CD4-positive, alpha-beta T cell (primary cell): ENCODE measurements at regions not wholly inside any gene's neighbourhood (a gene's known extent, or its start where the extent isn't known, plus 50 kb on each side); places are given as distances from the start of the nearest gene placed in this dataset.

Source experiments
- ATAC-seq: fragments of 200-7000 bp; cut with Tn5 transposase; one replicate; pipeline ENCODE4 v1.10.0; 2022; ENCODE audit warnings: mild to moderate bottlenecking; ENCODE audit not compliant: poor library complexity
- CTCF ChIA-PET: fragments of 350-600 bp; sonication (Branson Sonifier 250); formaldehyde crosslinking; loops from one replicate; lab custom pipeline; 2021; ENCODE audit warnings: antibody characterized with exemption, inconsistent platforms; lab: Charles Lee
- POLR2A ChIA-PET: fragments of 350-600 bp; sonication (Branson Sonifier 250); formaldehyde crosslinking; loops from one replicate; lab custom pipeline; 2021; ENCODE audit warnings: antibody characterized with exemption, inconsistent platforms; lab: Charles Lee
- DNase-seq, 14 experiments: peaks; one replicate each; pipeline ENCODE4 v3.0.0-alpha.2; 2013 to 2020; ENCODE audit warnings: mixed read lengths in 2 of 14
- H3K27ac ChIP-seq, 2 donors: one replicate each; pipeline versions ENCODE4 v1.5.1 to v1.7.0; 2013; ENCODE audit warnings: low read length in 2 of 2, low read depth in 1 of 2, mild to moderate bottlenecking in 1 of 2
- H3K27me3 ChIP-seq, 2 experiments: 1 replicate in 1 of 2; 2 replicates in 1 of 2; pipeline versions ENCODE4 v1.6.1 to v1.7.0; 2013; ENCODE audit warnings: low read length in 2 of 2, control low read depth in 1 of 2, mild to moderate bottlenecking in 1 of 2, moderate library complexity in 1 of 2; ENCODE audit not compliant: insufficient read depth in 2 of 2, control insufficient read depth in 1 of 2
- H3K36me3 ChIP-seq: one replicate; pipeline ENCODE4 v1.6.1; 2013; ENCODE audit warnings: low read length, control low read depth; ENCODE audit not compliant: insufficient read depth
- H3K4me1 ChIP-seq: one replicate; pipeline ENCODE4 v1.6.1; 2013; ENCODE audit warnings: low read length, control low read depth; ENCODE audit not compliant: insufficient read depth
- H3K4me3 ChIP-seq: one replicate; pipeline ENCODE4 v1.5.1; 2013; ENCODE audit warnings: mild to moderate bottlenecking, low read length, moderate library complexity
- H3K9me3 ChIP-seq, 2 experiments: 1 replicate in 1 of 2; 2 replicates in 1 of 2; pipeline versions ENCODE4 v1.6.1 to v1.7.0; 2013; ENCODE audit warnings: low read length in 2 of 2, mild to moderate bottlenecking in 2 of 2, control low read depth in 1 of 2, moderate library complexity in 1 of 2; ENCODE audit not compliant: control insufficient read depth in 1 of 2, insufficient read depth in 1 of 2
- H3K27ac Mint-ChIP-seq: one replicate; pipeline ENCODE4 v1.8.0; 2020; ENCODE audit warnings: mixed read lengths
- H3K27me3 Mint-ChIP-seq: one replicate; pipeline ENCODE4 v1.8.0; 2021; ENCODE audit warnings: mixed read lengths
- H3K36me3 Mint-ChIP-seq: one replicate; pipeline ENCODE4 v1.8.0; 2021; ENCODE audit warnings: low read depth, mixed read lengths
- H3K4me1 Mint-ChIP-seq: one replicate; pipeline ENCODE4 v1.8.0; 2021; ENCODE audit warnings: low read depth, mixed read lengths
- H3K4me3 Mint-ChIP-seq: one replicate; pipeline ENCODE4 v1.8.0; 2020; ENCODE audit warnings: mild to moderate bottlenecking, mixed read lengths
- H3K9me3 Mint-ChIP-seq: one replicate; pipeline ENCODE4 v1.8.0; 2020; ENCODE audit warnings: mixed read lengths
- CTCF ChIP-seq: fragments of 200-600 bp; IDR thresholded peaks from one replicate; pipeline ENCODE4 v1.8.0; 2022; ENCODE audit warnings: antibody characterized with exemption, mild to moderate bottlenecking
- intact Hi-C, 2 experiments: fragments of 100-400 bp; cut with DNase I in 1 of 2; cut with micrococcal nuclease in 1 of 2; formaldehyde crosslinking; loops; one replicate each; pipeline versions ENCODE4 v1.15.1 to v1.9.0; 2023 to 2025; cut with DNase I, micrococcal nuclease

DNA sequence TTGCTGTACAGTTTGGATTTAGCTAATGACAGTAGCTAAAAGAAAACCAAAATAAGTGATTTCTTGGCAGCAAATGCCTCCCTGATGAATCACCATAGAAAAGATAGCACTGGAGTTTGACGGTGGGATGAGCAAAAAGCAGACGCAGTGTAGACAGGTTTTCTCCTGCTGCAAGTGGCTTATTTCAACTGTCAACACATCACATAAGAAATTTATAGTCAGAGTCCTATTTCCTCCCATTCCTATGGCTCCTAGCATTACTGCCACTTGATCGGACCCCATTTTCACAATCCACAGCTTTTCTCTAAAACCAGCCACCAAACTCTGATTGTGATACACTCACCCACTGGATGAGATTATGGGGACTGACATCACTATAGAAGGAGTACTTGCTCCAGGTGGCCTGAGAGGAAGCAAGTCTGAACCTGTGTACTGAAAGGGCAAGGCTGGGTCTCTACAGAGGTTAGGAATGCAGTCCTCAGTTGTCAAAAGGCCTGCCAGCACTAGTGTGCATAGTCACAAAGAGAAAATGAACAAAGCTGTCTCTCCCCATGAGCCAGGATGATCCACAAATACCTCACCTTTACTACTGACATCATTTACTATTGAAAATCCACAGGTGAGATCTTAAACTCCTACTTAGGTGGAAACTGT, 359.8 kb downstream of the LTN1 start:
- ChIA-PET CTCF (no interaction called here), POLR2A (no interaction called here)
- H3K9me3 ChIP-seq: no peaks in the 10 kb centered on the region
- intact Hi-C loops: no loop called here
- Mint-ChIP-seq H3K36me3 (peaks cover under 1% of the 10 kb centered on the region), H3K27me3 (no peaks in the 10 kb centered on the region), H3K4me3 (no peak overlapping the region), H3K27ac (no peak overlapping the region), H3K9me3 (no peaks in the 10 kb centered on the region), H3K4me1 (peaks cover under 1% of the 10 kb centered on the region)
- ATAC-seq (no peak), DNase-seq (no peak)
- H3K4me1 ChIP-seq: no peaks in the 10 kb centered on the region
- no peaks in the 10 kb centered on the region for H3K36me3 ChIP-seq
- no peaks in the 10 kb centered on the region for H3K27me3 ChIP-seq
- H3K4me3 ChIP-seq: no peak overlapping the region
- H3K27ac ChIP-seq: no peak overlapping the region
- TF ChIP-seq CTCF: no peak

GRCh38 chr21:28627691-28628090, 365.0 kb downstream of the LTN1 start:
- H3K4me3 Mint-ChIP-seq: no peak overlapping the region
- H3K27ac Mint-ChIP-seq: no peak overlapping the region
- H3K9me3 Mint-ChIP-seq: no peaks in the 10 kb centered on the region
- ATAC-seq (no peak), DNase-seq (peak in 1 of 14 experiments; percentile 3)
- Histone ChIP-seq H3K4me3 (no peak overlapping the region), H3K36me3 (no peaks in the 10 kb centered on the region), H3K27me3 (no peaks in the 10 kb centered on the region), H3K27ac (no peak overlapping the region), H3K4me1 (no peaks in the 10 kb centered on the region), H3K9me3 (no peaks in the 10 kb centered on the region)
- peaks cover 21% of the 10 kb centered on the region for H3K36me3 Mint-ChIP-seq
- ChIA-PET POLR2A (no interaction called here), CTCF (no interaction called here)
- peaks cover 8% of the 10 kb centered on the region for H3K4me1 Mint-ChIP-seq
- TF ChIP-seq CTCF: no peak
- intact Hi-C loops: no loop called here
- H3K27me3 Mint-ChIP-seq: no peaks in the 10 kb centered on the region

GRCh38 chr21:28627261-28627660, 365.4 kb downstream of the LTN1 start:
- POLR2A ChIA-PET: no interaction called here
- Mint-ChIP-seq H3K36me3 (peaks cover 24% of the 10 kb centered on the region), H3K27ac (no peak overlapping the region), H3K27me3 (no peaks in the 10 kb centered on the region), H3K4me1 (peaks cover 8% of the 10 kb centered on the region), H3K4me3 (no peak overlapping the region), H3K9me3 (no peaks in the 10 kb centered on the region)
- intact Hi-C loops: no loop called here
- no peak for DNase-seq
- no peak for ATAC-seq
- H3K4me3 ChIP-seq: no peak overlapping the region
- no peak overlapping the region for H3K27ac ChIP-seq
- CTCF ChIA-PET: no interaction called here
- H3K27me3 ChIP-seq: no peaks in the 10 kb centered on the region
- TF ChIP-seq CTCF: no peak
- no peaks in the 10 kb centered on the region for H3K4me1 ChIP-seq
- no peaks in the 10 kb centered on the region for H3K9me3 ChIP-seq
- no peaks in the 10 kb centered on the region for H3K36me3 ChIP-seq
